Liver (tissue), 8 donors: ENCODE measurements at regions not wholly inside any gene's neighbourhood (a gene's known extent, or its start where the extent isn't known, plus 50 kb on each side); places are given as distances from the start of the nearest gene placed in this dataset.

Source experiments
- DNase-seq: peaks from one replicate; pipeline ENCODE4 v3.0.0-alpha.2; 2017; ENCODE audit warnings: low spot score
- H3K27ac ChIP-seq, 2 donors: one replicate each; pipeline ENCODE4 v1.7.0; 2013; ENCODE audit warnings: inconsistent platforms in 2 of 2, low read length in 2 of 2, control low read depth in 1 of 2, low read depth in 1 of 2, mild to moderate bottlenecking in 1 of 2
- H3K27me3 ChIP-seq, 4 donors: one replicate each; pipeline versions ENCODE4 v1.6.1 to v1.7.0; 2013; ENCODE audit warnings: low read length in 3 of 4, inconsistent platforms in 1 of 4, mild to moderate bottlenecking in 1 of 4, moderate library complexity in 1 of 4; ENCODE audit not compliant: control insufficient read depth in 4 of 4, insufficient read depth in 4 of 4
- H3K36me3 ChIP-seq, 4 donors: one replicate each; pipeline versions ENCODE4 v1.6.1 to v1.7.0; 2013; ENCODE audit warnings: low read length in 3 of 4, mild to moderate bottlenecking in 3 of 4, low read depth in 1 of 4, moderate library complexity in 1 of 4; ENCODE audit not compliant: control insufficient read depth in 4 of 4, insufficient read depth in 3 of 4
- H3K4me1 ChIP-seq, 4 donors: one replicate each; pipeline versions ENCODE4 v1.6.1 to v1.7.0; 2013; ENCODE audit warnings: low read length in 3 of 4, mild to moderate bottlenecking in 3 of 4, moderate library complexity in 1 of 4; ENCODE audit not compliant: control insufficient read depth in 4 of 4, insufficient read depth in 4 of 4
- H3K4me3 ChIP-seq, 3 donors: one replicate each; pipeline versions ENCODE4 v1.6.1 to v1.7.0; 2013; ENCODE audit warnings: low read length in 3 of 3, control low read depth in 1 of 3, low read depth in 1 of 3, mild to moderate bottlenecking in 1 of 3
- H3K9ac ChIP-seq, 2 donors: one replicate each; pipeline ENCODE4 v1.7.0; 2013; ENCODE audit warnings: low read length in 2 of 2, mild to moderate bottlenecking in 2 of 2, moderate library complexity in 2 of 2, control low read depth in 1 of 2, low read depth in 1 of 2
- H3K9me3 ChIP-seq, 4 donors: one replicate each; pipeline versions ENCODE4 v1.6.1 to v1.7.0; 2013; ENCODE audit warnings: low read length in 3 of 4; ENCODE audit not compliant: control insufficient read depth in 4 of 4
- EGR1 ChIP-seq, 2 donors: IDR thresholded peaks; 2 replicates each; pipeline ENCODE4 v1.6.1; 2016 to 2018; ENCODE audit warnings: antibody characterized with exemption in 2 of 2, low read depth in 2 of 2
- FOXA1 ChIP-seq: IDR thresholded peaks from 2 replicates; pipeline ENCODE4 v1.6.1; 2016; ENCODE audit warnings: antibody characterized with exemption
- FOXA2 ChIP-seq: IDR thresholded peaks from 2 replicates; pipeline ENCODE4 v1.6.1; 2016; ENCODE audit warnings: antibody characterized with exemption
- GABPA ChIP-seq, 2 donors: IDR thresholded peaks in 1 of 2; conservative IDR thresholded peaks in 1 of 2; 2 replicates each; pipeline ENCODE4 v1.6.1; 2016; ENCODE audit warnings: antibody characterized with exemption in 2 of 2, mild to moderate bottlenecking in 1 of 2, moderate library complexity in 1 of 2
- HNF4A ChIP-seq, 2 donors: conservative IDR thresholded peaks; 2 replicates each; pipeline ENCODE4 v1.6.1; 2016; ENCODE audit warnings: antibody characterized with exemption in 2 of 2, mild to moderate bottlenecking in 2 of 2
- HNF4G ChIP-seq: IDR thresholded peaks from 2 replicates; pipeline ENCODE4 v1.6.1; 2016; ENCODE audit warnings: antibody characterized with exemption
- JUND ChIP-seq, 2 donors: IDR thresholded peaks; 2 replicates each; pipeline ENCODE4 v1.6.1; 2016; ENCODE audit warnings: antibody characterized with exemption in 2 of 2
- NR2F2 ChIP-seq: IDR thresholded peaks from 2 replicates; pipeline ENCODE4 v1.6.1; 2016; ENCODE audit warnings: antibody characterized with exemption
- RAD21 ChIP-seq, 2 donors: IDR thresholded peaks; 2 replicates each; pipeline ENCODE4 v1.6.1; 2016; ENCODE audit warnings: antibody characterized with exemption in 2 of 2, mild to moderate bottlenecking in 2 of 2
- RXRA ChIP-seq, 2 donors: IDR thresholded peaks; 2 replicates each; pipeline ENCODE4 v1.6.1; 2017 to 2018; ENCODE audit warnings: antibody characterized with exemption in 2 of 2, mild to moderate bottlenecking in 1 of 2
- SP1 ChIP-seq: IDR thresholded peaks from 2 replicates; pipeline ENCODE4 v1.6.1; 2018; ENCODE audit warnings: antibody characterized with exemption, mild to moderate bottlenecking
- TAF1 ChIP-seq: conservative IDR thresholded peaks from 2 replicates; pipeline ENCODE4 v1.6.1; 2016; ENCODE audit warnings: antibody characterized with exemption, mild to moderate bottlenecking
- YY1 ChIP-seq: IDR thresholded peaks from 2 replicates; pipeline ENCODE4 v1.6.1; 2016; ENCODE audit warnings: antibody characterized with exemption, mild to moderate bottlenecking
- ZBTB33 ChIP-seq: IDR thresholded peaks from 2 replicates; pipeline ENCODE4 v1.6.1; 2016; ENCODE audit warnings: antibody characterized with exemption
- WGBS: extraction: QIAGEN DNeasy Blood & Tissue Kit; methylation state at CpG from one replicate; pipeline ENCODE4 v1.1.7; 2013; 5-methylcytosine and 5-hydroxymethylcytosine counted together
- TF ChIP-seq, protein P1 (sequence below): fragments of 150-350 bp; IDR thresholded peaks from 2 replicates; pipeline ENCODE4 v1.5.1; 2017; ENCODE audit warnings: improper control_type of control experiment, low read depth, low read length; ENCODE audit not compliant: missing input control
- TF ChIP-seq, protein P2 (sequence below): IDR thresholded peaks from 2 replicates; pipeline ENCODE4 v1.6.1; 2016; ENCODE audit warnings: antibody characterized with exemption
- TF ChIP-seq, protein P3 (sequence below): IDR thresholded peaks from 2 replicates; pipeline ENCODE4 v1.6.1; 2016; ENCODE audit warnings: antibody characterized with exemption
- TF ChIP-seq, protein P4 (sequence below): IDR thresholded peaks from 2 replicates; pipeline ENCODE4 v1.6.1; 2016; ENCODE audit warnings: antibody characterized with exemption, mild to moderate bottlenecking
- donor health status: healthy.
- donor health status: healthy.
- donor health status: healthy.
- donor health status: healthy.
- donor health status: healthy.

DNA sequence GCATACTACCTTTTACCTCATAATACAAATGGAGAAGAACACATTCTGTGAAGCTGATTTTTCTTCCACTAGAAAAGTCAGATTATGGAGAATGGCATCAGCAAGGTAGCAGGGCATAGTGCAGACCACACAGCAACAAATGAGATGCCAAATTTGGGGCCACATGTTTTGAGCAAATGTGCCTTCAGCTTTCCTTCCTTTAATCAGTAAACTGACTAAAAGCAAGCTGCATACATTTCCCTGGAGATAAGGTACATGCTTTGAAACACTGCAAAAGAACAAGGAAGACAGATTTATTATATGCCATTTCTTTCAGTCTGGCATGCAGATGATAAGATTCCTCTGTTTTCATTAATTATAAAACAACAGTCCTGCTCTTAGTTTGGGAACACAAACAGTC is 67.1 kb upstream of the GUCY1A1 start:
- DNase-seq, result no peak
- Histone ChIP-seq H3K27me3 (no peaks in the 10 kb centered on the region), H3K4me1 (peaks cover 0 to 8% (median 0%) of the 10 kb centered on the region in 4 donors), H3K36me3 (no peaks in the 10 kb centered on the region), H3K9ac (no peak overlapping the region), H3K4me3 (no peak overlapping the region), H3K27ac (no peak overlapping the region), H3K9me3 (no peaks in the 10 kb centered on the region)
- TF ChIP-seq EGR1 (IDR thresholded peaks at IDR 0.05; ENCODE audit: low read depth in 2 of 2) (no peak), JUND (IDR thresholded peaks at IDR 0.05) (no peak), RAD21 (IDR thresholded peaks at IDR 0.05) (no peak), SP1 (no peak), FOXA2 (no peak), GABPA (IDR thresholded peaks at IDR 0.05 in 1 of 2, conservative IDR thresholded peaks at IDR 0.05 in 1 of 2) (no peak), HNF4G (no peak), NR2F2 (no peak), FOXA1 (no peak), YY1 (no peak), TAF1 (no peak), RXRA (IDR thresholded peaks at IDR 0.05) (no peak), ZBTB33 (no peak), HNF4A (conservative IDR thresholded peaks at IDR 0.05) (no peak)
- TF ChIP-seq, protein P1, sequence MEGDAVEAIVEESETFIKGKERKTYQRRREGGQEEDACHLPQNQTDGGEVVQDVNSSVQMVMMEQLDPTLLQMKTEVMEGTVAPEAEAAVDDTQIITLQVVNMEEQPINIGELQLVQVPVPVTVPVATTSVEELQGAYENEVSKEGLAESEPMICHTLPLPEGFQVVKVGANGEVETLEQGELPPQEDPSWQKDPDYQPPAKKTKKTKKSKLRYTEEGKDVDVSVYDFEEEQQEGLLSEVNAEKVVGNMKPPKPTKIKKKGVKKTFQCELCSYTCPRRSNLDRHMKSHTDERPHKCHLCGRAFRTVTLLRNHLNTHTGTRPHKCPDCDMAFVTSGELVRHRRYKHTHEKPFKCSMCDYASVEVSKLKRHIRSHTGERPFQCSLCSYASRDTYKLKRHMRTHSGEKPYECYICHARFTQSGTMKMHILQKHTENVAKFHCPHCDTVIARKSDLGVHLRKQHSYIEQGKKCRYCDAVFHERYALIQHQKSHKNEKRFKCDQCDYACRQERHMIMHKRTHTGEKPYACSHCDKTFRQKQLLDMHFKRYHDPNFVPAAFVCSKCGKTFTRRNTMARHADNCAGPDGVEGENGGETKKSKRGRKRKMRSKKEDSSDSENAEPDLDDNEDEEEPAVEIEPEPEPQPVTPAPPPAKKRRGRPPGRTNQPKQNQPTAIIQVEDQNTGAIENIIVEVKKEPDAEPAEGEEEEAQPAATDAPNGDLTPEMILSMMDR, result no peak
- TF ChIP-seq, protein P2, sequence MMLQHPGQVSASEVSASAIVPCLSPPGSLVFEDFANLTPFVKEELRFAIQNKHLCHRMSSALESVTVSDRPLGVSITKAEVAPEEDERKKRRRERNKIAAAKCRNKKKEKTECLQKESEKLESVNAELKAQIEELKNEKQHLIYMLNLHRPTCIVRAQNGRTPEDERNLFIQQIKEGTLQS, result no peak
- TF ChIP-seq, protein P3, sequence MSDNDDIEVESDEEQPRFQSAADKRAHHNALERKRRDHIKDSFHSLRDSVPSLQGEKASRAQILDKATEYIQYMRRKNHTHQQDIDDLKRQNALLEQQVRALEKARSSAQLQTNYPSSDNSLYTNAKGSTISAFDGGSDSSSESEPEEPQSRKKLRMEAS, result no peak
- TF ChIP-seq, protein P4, sequence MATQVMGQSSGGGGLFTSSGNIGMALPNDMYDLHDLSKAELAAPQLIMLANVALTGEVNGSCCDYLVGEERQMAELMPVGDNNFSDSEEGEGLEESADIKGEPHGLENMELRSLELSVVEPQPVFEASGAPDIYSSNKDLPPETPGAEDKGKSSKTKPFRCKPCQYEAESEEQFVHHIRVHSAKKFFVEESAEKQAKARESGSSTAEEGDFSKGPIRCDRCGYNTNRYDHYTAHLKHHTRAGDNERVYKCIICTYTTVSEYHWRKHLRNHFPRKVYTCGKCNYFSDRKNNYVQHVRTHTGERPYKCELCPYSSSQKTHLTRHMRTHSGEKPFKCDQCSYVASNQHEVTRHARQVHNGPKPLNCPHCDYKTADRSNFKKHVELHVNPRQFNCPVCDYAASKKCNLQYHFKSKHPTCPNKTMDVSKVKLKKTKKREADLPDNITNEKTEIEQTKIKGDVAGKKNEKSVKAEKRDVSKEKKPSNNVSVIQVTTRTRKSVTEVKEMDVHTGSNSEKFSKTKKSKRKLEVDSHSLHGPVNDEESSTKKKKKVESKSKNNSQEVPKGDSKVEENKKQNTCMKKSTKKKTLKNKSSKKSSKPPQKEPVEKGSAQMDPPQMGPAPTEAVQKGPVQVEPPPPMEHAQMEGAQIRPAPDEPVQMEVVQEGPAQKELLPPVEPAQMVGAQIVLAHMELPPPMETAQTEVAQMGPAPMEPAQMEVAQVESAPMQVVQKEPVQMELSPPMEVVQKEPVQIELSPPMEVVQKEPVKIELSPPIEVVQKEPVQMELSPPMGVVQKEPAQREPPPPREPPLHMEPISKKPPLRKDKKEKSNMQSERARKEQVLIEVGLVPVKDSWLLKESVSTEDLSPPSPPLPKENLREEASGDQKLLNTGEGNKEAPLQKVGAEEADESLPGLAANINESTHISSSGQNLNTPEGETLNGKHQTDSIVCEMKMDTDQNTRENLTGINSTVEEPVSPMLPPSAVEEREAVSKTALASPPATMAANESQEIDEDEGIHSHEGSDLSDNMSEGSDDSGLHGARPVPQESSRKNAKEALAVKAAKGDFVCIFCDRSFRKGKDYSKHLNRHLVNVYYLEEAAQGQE, result no peak

GRCh38 chr4:155599085-155599484 is 67.6 kb upstream of the GUCY1A1 start:
- 89% methylated on average over 6 of the region's 6 CpGs for WGBS
- H3K4me3 ChIP-seq, result no peak overlapping the region
- DNase-seq, result no peak
- no peaks in the 10 kb centered on the region for H3K27me3 ChIP-seq
- H3K27ac ChIP-seq, result no peak overlapping the region
- H3K9ac ChIP-seq, result no peak overlapping the region
- peaks cover 0 to 8% (median 0%) of the 10 kb centered on the region in 4 donors for H3K4me1 ChIP-seq
- H3K36me3 ChIP-seq, result no peaks in the 10 kb centered on the region
- H3K9me3 ChIP-seq, result no peaks in the 10 kb centered on the region
- no peak for TF ChIP-seq RAD21 (IDR thresholded peaks at IDR 0.05)
- TF ChIP-seq GABPA (IDR thresholded peaks at IDR 0.05 in 1 of 2, conservative IDR thresholded peaks at IDR 0.05 in 1 of 2), result no peak
- no peak for TF ChIP-seq NR2F2
- TF ChIP-seq, protein P4, result no peak
- TF ChIP-seq RXRA (IDR thresholded peaks at IDR 0.05), result no peak
- no peak for TF ChIP-seq HNF4A (conservative IDR thresholded peaks at IDR 0.05)
- no peak for TF ChIP-seq ZBTB33
- TF ChIP-seq FOXA2, result no peak
- no peak for TF ChIP-seq SP1
- no peak for TF ChIP-seq YY1
- TF ChIP-seq, protein P3, result no peak
- TF ChIP-seq EGR1 (IDR thresholded peaks at IDR 0.05; ENCODE audit: low read depth in 2 of 2), result no peak
- TF ChIP-seq FOXA1, result no peak
